Naive thymus-derived CD8-positive, alpha-beta T cell (primary cell): ENCODE measurements at regions not wholly inside any gene's neighbourhood (a gene's known extent, or its start where the extent isn't known, plus 50 kb on each side); places are given as distances from the start of the nearest gene placed in this dataset.
A peak's percentile ranks its signal among the peaks of the same experiment; 100 is the strongest.

ENCODE experiments used
- ATAC-seq, 2 donors: fragments of 150-1000 bp; cut with Tn5 transposase in 1 of 2; sonication (Bioruptor Pico), chemical (Tn5 transposase) in 1 of 2; 1 replicate in 1 of 2; 2 replicates in 1 of 2; pipeline ENCODE4 v1.10.0; 2021; ENCODE audit warnings: mild to moderate bottlenecking in 2 of 2, moderate library complexity in 2 of 2
- POLR2A ChIA-PET: fragments of 350-600 bp; sonication (Branson Sonifier 250); formaldehyde crosslinking; loops from one replicate; lab custom pipeline; 2021; ENCODE audit warnings: antibody characterized with exemption; lab: Charles Lee
- DNase-seq, 10 donors: peaks; one replicate each; pipeline versions ENCODE4 v3.0.0 to v3.0.0-alpha.2; 2020 to 2022
- H3K27ac Mint-ChIP-seq, 10 donors: one replicate each; pipeline ENCODE4 v1.8.0; 2020 to 2022; ENCODE audit warnings: mild to moderate bottlenecking in 10 of 10, mixed read lengths in 10 of 10, moderate library complexity in 4 of 10, inconsistent platforms in 1 of 10
- H3K27me3 Mint-ChIP-seq, 5 donors: one replicate each; pipeline ENCODE4 v1.8.0; 2021 to 2022; ENCODE audit warnings: mixed read lengths in 5 of 5
- H3K36me3 Mint-ChIP-seq, 3 donors: one replicate each; pipeline ENCODE4 v1.8.0; 2020 to 2022; ENCODE audit warnings: mixed read lengths in 3 of 3, mild to moderate bottlenecking in 2 of 3, inconsistent platforms in 1 of 3
- H3K4me1 Mint-ChIP-seq, 4 donors: one replicate each; pipeline ENCODE4 v1.8.0; 2021 to 2022; ENCODE audit warnings: mixed read lengths in 4 of 4
- H3K4me3 Mint-ChIP-seq, 10 donors: one replicate each; pipeline ENCODE4 v1.8.0; 2020 to 2022; ENCODE audit warnings: mild to moderate bottlenecking in 10 of 10, mixed read lengths in 10 of 10, moderate library complexity in 6 of 10, inconsistent platforms in 1 of 10
- H3K9me3 Mint-ChIP-seq, 9 donors: one replicate each; pipeline ENCODE4 v1.8.0; 2020 to 2022; ENCODE audit warnings: mixed read lengths in 9 of 9, mild to moderate bottlenecking in 3 of 9, inconsistent platforms in 1 of 9, moderate library complexity in 1 of 9

DNA sequence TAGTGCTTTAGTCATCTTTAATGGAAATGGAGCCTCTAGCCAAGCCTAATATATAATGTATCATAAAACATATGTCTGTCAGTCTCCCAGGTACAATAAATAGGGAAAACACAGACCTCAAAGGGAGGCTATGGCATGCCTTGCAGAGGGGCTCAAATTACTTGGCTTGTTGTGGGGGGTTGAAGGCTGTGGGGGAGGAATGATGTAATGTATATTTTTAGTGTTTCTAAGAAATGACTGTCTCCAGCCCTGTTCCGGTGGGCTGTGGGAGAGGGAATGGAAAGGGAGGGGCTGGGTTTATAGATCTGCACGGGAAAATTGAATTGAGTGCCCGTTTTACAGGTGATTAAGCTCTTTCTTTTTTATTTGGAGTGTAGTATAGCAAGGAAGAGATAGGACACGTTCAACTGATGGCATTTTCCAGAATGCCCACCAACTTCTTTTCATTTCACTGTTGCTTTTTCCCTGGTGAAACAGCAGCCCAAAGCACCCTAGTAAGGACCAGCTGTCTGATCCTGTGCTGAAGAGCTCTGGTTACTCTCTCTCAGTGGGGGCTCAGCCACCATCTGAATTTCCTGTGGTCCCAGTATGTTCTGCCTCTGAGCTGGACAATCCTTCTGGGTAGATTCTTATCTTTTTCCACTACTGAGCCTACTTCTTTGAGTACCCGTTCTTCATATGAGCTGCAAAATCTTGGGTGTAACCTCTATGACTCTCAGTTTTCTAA, 220.7 kb upstream of the CASK start:
- ATAC-seq (no peak), DNase-seq (no peak)
- Mint-ChIP-seq H3K27me3 (no peaks in the 10 kb centered on the region), H3K27ac (no peak overlapping the region), H3K9me3 (peaks cover 4 to 30% (median 9%) of the 10 kb centered on the region in 9 donors), H3K4me1 (no peaks in the 10 kb centered on the region), H3K4me3 (no peak overlapping the region), H3K36me3 (peaks cover 0 to 16% (median 6%) of the 10 kb centered on the region in 3 donors)
- POLR2A ChIA-PET = no interaction called here

DNA sequence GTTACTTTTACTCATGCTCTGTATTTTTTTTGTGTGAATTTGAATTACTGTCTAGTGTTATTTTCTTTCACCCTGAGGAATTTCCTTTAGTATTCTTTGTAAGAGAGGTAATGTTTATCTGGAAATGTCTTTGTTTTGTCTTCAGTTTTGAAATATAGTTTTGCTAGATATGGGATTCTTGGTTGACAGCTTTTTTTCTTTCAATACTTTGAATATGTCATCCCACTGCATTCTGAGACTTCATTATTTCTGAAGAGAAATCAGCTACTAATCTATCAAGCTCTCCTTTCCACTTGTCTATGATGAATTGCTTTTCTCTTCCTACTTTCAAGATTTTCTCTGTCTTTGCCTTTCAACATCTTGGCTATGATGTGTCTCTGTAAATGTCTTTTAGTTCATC, 217.0 kb upstream of the CASK start:
- Mint-ChIP-seq H3K9me3 (peaks cover 4 to 59% (median 17%) of the 10 kb centered on the region in 9 donors), H3K4me3 (no peak overlapping the region), H3K27ac (no peak overlapping the region), H3K36me3 (peaks cover 0 to 31% (median 13%) of the 10 kb centered on the region in 3 donors), H3K27me3 (no peaks in the 10 kb centered on the region), H3K4me1 (no peaks in the 10 kb centered on the region)
- ATAC-seq (no peak), DNase-seq (no peak)
- POLR2A ChIA-PET = no interaction called here

DNA sequence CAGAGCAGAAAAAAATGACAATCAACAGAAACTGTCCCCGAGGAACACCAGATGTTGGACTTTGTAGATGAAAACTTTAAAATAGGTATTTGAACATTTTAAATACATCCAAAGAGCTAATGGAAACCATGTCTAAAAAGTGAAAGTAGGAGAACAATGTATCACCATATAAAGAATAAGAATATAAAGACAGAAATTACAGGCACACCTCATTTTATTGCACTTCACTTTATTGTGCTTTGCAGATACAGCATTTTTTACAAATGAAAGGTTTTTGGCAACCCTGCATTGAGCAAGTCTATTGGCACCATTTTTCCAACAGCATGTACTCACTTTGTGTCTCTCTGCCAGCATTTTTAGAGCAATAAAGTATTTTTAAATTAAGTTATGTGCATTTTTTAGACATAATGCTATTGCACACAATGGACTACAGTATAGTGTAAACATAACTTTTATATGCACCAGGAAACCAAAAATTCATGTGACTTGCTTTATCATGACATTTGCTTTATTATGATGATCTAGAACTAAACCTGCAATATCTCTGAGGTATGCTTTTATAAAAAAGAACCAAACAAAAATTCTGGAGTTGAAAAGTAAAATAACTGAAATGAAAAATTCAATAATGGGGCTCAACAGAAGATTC, 212.4 kb upstream of the CASK start:
- Mint-ChIP-seq H3K4me3 (no peak overlapping the region), H3K27me3 (no peaks in the 10 kb centered on the region), H3K9me3 (peaks cover 4 to 50% (median 14%) of the 10 kb centered on the region in 9 donors), H3K27ac (no peak overlapping the region), H3K4me1 (peaks cover under 1 to 5% (median 1%) of the 10 kb centered on the region in 4 donors), H3K36me3 (peaks cover 0 to 19% (median 12%) of the 10 kb centered on the region in 3 donors)
- POLR2A ChIA-PET = no interaction called here
- no peak for DNase-seq
- no peak for ATAC-seq

DNA sequence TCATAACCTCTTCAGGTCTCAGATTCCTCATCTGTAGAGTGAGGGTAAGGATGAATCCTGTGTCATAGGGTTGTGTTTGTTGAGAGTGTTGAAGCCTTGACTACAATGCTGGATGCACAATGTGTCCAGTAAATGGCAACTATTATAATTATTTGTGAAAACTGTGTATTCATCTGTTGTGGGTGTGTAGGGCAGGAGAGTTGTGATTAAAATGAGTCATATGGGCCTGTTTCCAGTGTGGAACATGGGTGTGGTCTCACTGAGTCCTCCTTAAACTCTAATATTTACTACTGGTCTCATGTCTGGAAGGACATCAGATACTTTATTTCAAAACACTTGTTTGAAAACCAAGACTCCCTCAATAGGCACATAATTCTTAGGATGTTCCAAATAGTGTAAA, 208.5 kb upstream of the CASK start:
- Mint-ChIP-seq H3K4me1 (peaks cover 12 to 39% (median 36%) of the 10 kb centered on the region in 4 donors), H3K27ac (no peak overlapping the region), H3K36me3 (peaks cover 0 to 7% (median 3%) of the 10 kb centered on the region in 3 donors), H3K9me3 (peaks cover 0 to 22% (median 0%) of the 10 kb centered on the region in 9 donors), H3K27me3 (no peaks in the 10 kb centered on the region), H3K4me3 (no peak overlapping the region)
- POLR2A ChIA-PET = no interaction called here
- DNase-seq = no peak
- no peak for ATAC-seq

DNA sequence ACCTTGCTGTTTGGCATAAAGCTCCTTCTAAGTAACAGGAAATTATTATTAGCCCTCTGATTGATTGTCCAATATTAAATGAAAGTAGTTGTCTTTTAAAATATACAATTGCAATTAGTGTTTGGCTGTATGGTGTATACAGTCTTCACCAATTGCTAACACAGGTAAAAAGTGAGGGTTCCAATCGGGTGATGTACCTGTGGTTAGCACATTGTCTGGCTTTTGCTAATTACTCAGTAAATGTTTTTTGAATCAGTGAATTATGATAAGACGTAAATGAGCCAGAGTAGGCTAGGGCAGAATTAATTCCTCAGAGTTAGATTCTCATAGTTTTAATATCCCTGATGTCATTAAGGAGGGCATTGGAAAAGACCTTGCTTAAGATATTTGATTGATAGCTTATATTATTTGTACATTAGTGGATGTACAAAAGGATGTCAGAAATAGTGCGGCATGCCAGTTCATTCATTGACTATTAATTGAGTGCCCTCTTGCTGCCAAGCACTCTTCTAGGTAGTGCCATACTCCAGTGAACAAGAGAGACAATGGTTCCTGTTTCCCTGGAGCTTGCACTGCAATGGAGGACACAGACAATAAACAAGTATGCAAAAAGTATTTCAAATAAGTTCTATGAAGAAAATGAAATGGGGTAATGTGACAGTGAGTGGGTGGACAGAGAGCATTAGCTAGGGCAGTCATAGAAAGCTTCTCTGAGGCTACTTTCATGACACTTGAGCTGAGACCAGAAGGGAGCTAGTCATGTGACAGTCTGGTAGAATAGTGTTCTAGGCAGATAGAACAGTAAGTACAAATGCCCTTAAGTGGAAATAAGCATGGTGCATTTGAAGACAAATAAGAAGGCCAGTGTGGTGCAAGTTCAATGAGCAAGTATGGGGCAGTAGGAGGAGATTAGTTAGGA, 205.9 kb upstream of the CASK start:
- Mint-ChIP-seq H3K9me3 (peaks cover 0 to 3% (median 0%) of the 10 kb centered on the region in 9 donors), H3K4me3 (peak overlapping the region in 2 of 10 donors; percentile 9 to 19), H3K27ac (peak overlapping the region in 3 of 10 donors; percentile 69 to 77 (median 75)), H3K27me3 (no peaks in the 10 kb centered on the region), H3K36me3 (no peaks in the 10 kb centered on the region), H3K4me1 (peaks cover 14 to 44% (median 41%) of the 10 kb centered on the region in 4 donors)
- ATAC-seq (no peak), DNase-seq (no peak)
- POLR2A ChIA-PET = interaction anchor here (0.5 to 0.7 kb wide), 2 partner anchors 13 to 39 kb away, joined by 3 read pairs; no protein-coding TSS in a partner anchor

DNA sequence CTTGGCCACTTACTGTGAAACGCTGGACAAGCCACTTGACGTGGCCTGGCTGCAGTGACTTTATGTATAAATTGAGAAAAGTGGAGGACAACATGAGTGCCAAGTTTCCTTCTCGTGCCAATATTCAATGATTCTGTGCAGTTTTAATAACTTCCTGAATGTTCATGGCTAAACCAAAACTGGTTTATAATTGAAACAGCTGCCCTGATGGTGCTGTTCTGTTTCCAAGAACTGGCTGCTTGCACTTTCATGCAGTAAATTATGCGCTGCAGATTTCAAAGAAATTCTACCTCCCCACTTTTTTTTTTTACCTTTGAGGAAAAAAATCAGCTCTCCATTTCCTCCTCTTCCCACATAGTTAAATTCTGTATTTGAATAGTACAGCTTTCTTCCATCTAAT, 205.2 kb upstream of the CASK start:
- DNase-seq = no peak
- POLR2A ChIA-PET = no interaction called here
- Mint-ChIP-seq H3K4me3 (peak overlapping the region in 5 of 10 donors; percentile 19 to 54 (median 36)), H3K9me3 (peaks cover 0 to 4% (median 0%) of the 10 kb centered on the region in 9 donors), H3K36me3 (no peaks in the 10 kb centered on the region), H3K27ac (peak overlapping the region in 5 of 10 donors; percentile 27 to 77 (median 37)), H3K4me1 (peaks cover 14 to 44% (median 41%) of the 10 kb centered on the region in 4 donors), H3K27me3 (no peaks in the 10 kb centered on the region)
- no peak for ATAC-seq

DNA sequence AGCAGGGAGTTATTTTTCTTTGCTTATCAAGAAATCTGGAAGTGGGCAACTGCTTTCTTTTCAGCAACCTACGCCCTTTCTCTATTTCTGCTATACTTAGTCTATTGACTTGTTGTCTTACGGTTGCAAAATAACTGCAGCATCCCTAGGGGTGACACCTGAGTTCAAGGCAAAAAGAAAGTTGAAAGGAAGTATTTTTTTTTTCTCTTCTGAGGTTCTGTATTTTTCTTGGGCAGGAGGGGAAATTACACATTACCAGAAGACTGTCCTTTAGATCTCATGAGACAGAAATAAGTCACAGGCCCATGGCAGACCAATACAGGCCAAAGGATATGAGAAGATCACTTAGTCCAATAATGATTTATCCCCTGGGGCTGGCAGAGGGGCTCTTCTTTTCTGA, 204.7 kb upstream of the CASK start:
- POLR2A ChIA-PET = no interaction called here
- H3K36me3 Mint-ChIP-seq = no peaks in the 10 kb centered on the region
- peaks cover 14 to 44% (median 41%) of the 10 kb centered on the region in 4 donors for H3K4me1 Mint-ChIP-seq
- peak overlapping the region in 9 of 10 donors; percentile 11 to 77 (median 40) for H3K27ac Mint-ChIP-seq
- H3K4me3 Mint-ChIP-seq = peak overlapping the region in 7 of 10 donors; percentile 24 to 61 (median 36)
- ATAC-seq = peak in 1 of 2 donors; percentile 55
- H3K9me3 Mint-ChIP-seq = peaks cover 0 to 3% (median 0%) of the 10 kb centered on the region in 9 donors
- peak in 2 of 10 donors; percentile 13 to 16 for DNase-seq
- no peaks in the 10 kb centered on the region for H3K27me3 Mint-ChIP-seq

DNA sequence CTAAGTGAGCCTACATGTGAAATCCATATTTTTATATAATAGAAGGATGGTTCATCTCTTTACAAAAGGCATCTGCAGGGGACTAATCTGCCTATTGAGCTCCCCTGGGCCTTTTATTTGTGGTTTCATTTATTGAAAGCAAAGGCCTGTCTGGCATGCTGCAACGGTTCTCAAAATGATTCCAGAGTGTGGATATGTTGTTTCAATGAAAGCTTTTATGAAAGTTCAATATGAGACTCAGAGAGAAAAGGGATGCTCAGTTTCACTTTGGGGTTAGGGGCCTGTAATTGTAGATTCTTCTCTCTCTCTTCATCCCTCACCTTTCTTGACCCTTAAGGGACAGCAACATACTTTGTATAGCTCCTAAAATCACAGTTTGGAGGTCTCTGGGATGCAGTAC, 204.2 kb upstream of the CASK start:
- H3K4me3 Mint-ChIP-seq = peak overlapping the region in 3 of 10 donors; percentile 33 to 54 (median 36)
- H3K36me3 Mint-ChIP-seq = no peaks in the 10 kb centered on the region
- POLR2A ChIA-PET = no interaction called here
- no peak for ATAC-seq
- DNase-seq = no peak
- H3K9me3 Mint-ChIP-seq = peaks cover 0 to 3% (median 0%) of the 10 kb centered on the region in 9 donors
- H3K27me3 Mint-ChIP-seq = no peaks in the 10 kb centered on the region
- peak overlapping the region in 6 of 10 donors; percentile 29 to 77 (median 38) for H3K27ac Mint-ChIP-seq
- peaks cover 14 to 44% (median 41%) of the 10 kb centered on the region in 4 donors for H3K4me1 Mint-ChIP-seq

DNA sequence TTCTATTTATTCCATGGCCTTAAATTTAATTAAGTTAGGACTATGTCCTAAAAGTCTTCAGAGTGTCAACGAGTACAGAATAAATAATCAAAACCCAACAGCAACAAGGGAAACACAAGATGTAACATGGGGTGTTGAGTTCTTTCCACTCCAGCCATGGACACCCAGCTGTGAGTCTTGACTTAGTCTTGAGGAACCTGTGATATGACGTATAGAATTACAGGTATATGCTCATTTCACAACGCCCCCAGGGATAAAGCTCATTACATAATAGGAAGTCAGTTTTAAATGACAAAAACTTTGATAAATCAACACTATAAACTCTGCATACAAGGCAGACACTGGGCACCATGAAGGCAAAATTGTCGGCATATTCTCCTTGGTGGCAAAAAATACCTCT, 200.0 kb upstream of the CASK start:
- no peak overlapping the region for H3K27ac Mint-ChIP-seq
- no peak overlapping the region for H3K4me3 Mint-ChIP-seq
- DNase-seq (no peak), ATAC-seq (no peak)
- POLR2A ChIA-PET = no interaction called here
- no peaks in the 10 kb centered on the region for H3K27me3 Mint-ChIP-seq
- peaks cover 0 to 3% (median 0%) of the 10 kb centered on the region in 9 donors for H3K9me3 Mint-ChIP-seq
- peaks cover 2 to 22% (median 16%) of the 10 kb centered on the region in 4 donors for H3K4me1 Mint-ChIP-seq
- H3K36me3 Mint-ChIP-seq = no peaks in the 10 kb centered on the region

DNA sequence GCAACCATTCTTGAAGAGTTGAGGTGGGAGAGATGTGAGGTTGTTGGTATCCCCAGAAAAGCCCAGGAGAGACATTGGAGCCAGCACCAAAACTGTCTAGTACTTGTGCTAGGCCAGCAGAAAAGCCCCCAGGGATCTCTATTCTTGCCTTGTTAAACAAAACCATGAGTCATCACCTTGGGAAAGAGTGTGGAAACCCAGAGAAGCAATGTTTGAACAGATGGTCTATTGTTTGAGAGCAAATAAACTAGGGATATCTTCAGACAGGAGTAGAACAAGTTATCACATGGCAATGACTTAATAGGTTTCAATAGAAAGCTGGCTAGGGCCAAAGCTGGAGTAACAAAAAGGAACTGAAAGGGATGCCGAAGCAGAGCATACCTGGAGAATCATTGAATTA, 195.7 kb upstream of the CASK start:
- ATAC-seq (no peak), DNase-seq (no peak)
- Mint-ChIP-seq H3K4me3 (no peak overlapping the region), H3K9me3 (peaks cover 0 to 4% (median 0%) of the 10 kb centered on the region in 9 donors), H3K27ac (no peak overlapping the region), H3K27me3 (no peaks in the 10 kb centered on the region), H3K4me1 (no peaks in the 10 kb centered on the region), H3K36me3 (peaks cover 0 to 4% (median 0%) of the 10 kb centered on the region in 3 donors)
- POLR2A ChIA-PET = no interaction called here

DNA sequence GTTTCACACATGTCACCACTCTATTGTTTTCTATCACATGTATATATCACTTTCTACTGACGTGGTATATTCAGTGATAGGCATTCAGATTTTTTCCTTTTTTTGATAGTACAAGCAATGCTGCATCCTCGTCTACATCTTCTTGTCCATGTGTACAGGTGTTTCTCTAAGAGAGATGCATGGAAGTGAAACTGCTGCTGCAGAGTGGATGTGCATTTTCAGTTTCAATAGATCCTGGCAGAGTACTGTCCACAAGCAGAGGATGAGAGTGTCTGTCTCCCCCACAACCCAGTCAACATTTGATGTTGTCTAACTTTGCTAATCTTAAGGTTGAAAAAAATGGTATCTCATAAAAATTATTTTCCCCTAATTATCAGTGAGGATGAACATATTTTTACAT, 194.0 kb upstream of the CASK start:
- POLR2A ChIA-PET = no interaction called here
- Mint-ChIP-seq H3K9me3 (peaks cover 0 to 5% (median 0%) of the 10 kb centered on the region in 9 donors), H3K27me3 (no peaks in the 10 kb centered on the region), H3K36me3 (peaks cover 0 to 6% (median 1%) of the 10 kb centered on the region in 3 donors), H3K4me1 (peaks cover 0 to 2% (median under 1%) of the 10 kb centered on the region in 4 donors), H3K4me3 (no peak overlapping the region), H3K27ac (no peak overlapping the region)
- DNase-seq (no peak), ATAC-seq (no peak)

DNA sequence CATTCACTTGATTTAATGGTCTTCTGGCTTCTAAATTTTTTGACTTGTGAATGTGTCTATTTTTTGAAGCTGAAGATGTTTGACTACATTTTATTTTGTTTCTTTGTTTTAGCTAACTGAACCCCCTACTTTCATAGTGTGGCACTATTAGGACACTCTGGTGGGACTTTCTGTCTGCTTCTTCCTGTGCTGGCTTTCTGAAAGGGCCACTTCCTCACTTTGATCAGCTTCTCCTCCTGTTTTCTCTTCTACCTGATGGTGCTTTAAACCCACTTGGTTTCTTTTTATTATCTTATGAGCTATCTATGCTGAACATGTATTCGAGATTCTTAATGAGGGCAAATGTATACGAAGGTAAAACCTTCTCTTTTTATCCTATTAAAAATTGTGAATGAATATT, 186.1 kb upstream of the CASK start:
- peak in 1 of 10 donors; percentile 19 for DNase-seq
- peak overlapping the region in 9 of 10 donors; percentile 10 to 67 (median 39) for H3K4me3 Mint-ChIP-seq
- peak in 1 of 2 donors; percentile 65 for ATAC-seq
- H3K4me1 Mint-ChIP-seq = peaks cover 5 to 29% (median 17%) of the 10 kb centered on the region in 4 donors
- no peaks in the 10 kb centered on the region for H3K27me3 Mint-ChIP-seq
- H3K36me3 Mint-ChIP-seq = peaks cover 0 to 6% (median 1%) of the 10 kb centered on the region in 3 donors
- H3K9me3 Mint-ChIP-seq = peaks cover 0 to 5% (median 0%) of the 10 kb centered on the region in 9 donors
- peak overlapping the region in 9 of 10 donors; percentile 1 to 88 (median 44) for H3K27ac Mint-ChIP-seq
- POLR2A ChIA-PET = interaction anchor here (0.8 to 1.1 kb wide), 2 partner anchors 48 to 242 kb away, joined by 3 read pairs; no protein-coding TSS in a partner anchor
